ENCODE measurements at regions not wholly inside any gene's neighbourhood (a gene's known extent, or its start where the extent isn't known, plus 50 kb on each side); places are given as distances from the start of the nearest gene placed in this dataset.
"Not testable (repeated sequence)": the region's sequence is repeated elsewhere in the genome, so short reads cannot be mapped to it uniquely, and the experiment has no call there.

- Mint-ChIP-seq H3K9me3 (ENCODE audit: low read depth) (peaks cover 21% of the 10 kb centered on the region), H3K4me3 (ENCODE audit: low read depth) (no peak overlapping the region), H3K4me1 (ENCODE audit: low read depth) (peaks cover 4% of the 10 kb centered on the region), H3K27ac (no peak overlapping the region), H3K27me3 (no peaks in the 10 kb centered on the region), H3K36me3 (ENCODE audit: insufficient read depth) (no peaks in the 10 kb centered on the region)
- TF ChIP-seq CTCF (IDR thresholded peaks at IDR 0.05; ENCODE audit: unreplicated experiment), result no peak
- DNase-seq (ENCODE audit: low spot score, unreplicated experiment), result no peak
Measured at GRCh38 chrX:43283187-43283586, 372.9 kb upstream of the MAOA start.

- not testable (repeated sequence) for H3K36me3 Mint-ChIP-seq (ENCODE audit: insufficient read depth); DNase-seq (ENCODE audit: low spot score, unreplicated experiment); H3K27me3 Mint-ChIP-seq; H3K9me3 Mint-ChIP-seq (ENCODE audit: low read depth); H3K4me1 Mint-ChIP-seq (ENCODE audit: low read depth)
- Mint-ChIP-seq H3K4me3 (ENCODE audit: low read depth) (peak overlapping the region; percentile 4), H3K27ac (peak overlapping the region; percentile 19)
Measured at GRCh38 chrX:43311625-43312024, 344.5 kb upstream of the MAOA start.

- Mint-ChIP-seq H3K36me3 (ENCODE audit: insufficient read depth) (no peaks in the 10 kb centered on the region), H3K4me3 (ENCODE audit: low read depth) (no peak overlapping the region), H3K9me3 (ENCODE audit: low read depth) (no peaks in the 10 kb centered on the region), H3K27me3 (no peaks in the 10 kb centered on the region), H3K4me1 (ENCODE audit: low read depth) (peaks cover 3% of the 10 kb centered on the region), H3K27ac (no peak overlapping the region)
- no peak for DNase-seq (ENCODE audit: low spot score, unreplicated experiment)
- TF ChIP-seq CTCF (IDR thresholded peaks at IDR 0.05; ENCODE audit: unreplicated experiment), result no peak
Measured at GRCh38 chrX:43313035-43313434, 343.1 kb upstream of the MAOA start.

- H3K27me3 Mint-ChIP-seq, result no peaks in the 10 kb centered on the region
- no peak for TF ChIP-seq CTCF (IDR thresholded peaks at IDR 0.05; ENCODE audit: unreplicated experiment)
- no peak overlapping the region for H3K27ac Mint-ChIP-seq
- no peak for DNase-seq (ENCODE audit: low spot score, unreplicated experiment)
- H3K4me1 Mint-ChIP-seq (ENCODE audit: low read depth), result peaks cover 3% of the 10 kb centered on the region
- H3K4me3 Mint-ChIP-seq (ENCODE audit: low read depth), result no peak overlapping the region
- no peaks in the 10 kb centered on the region for H3K36me3 Mint-ChIP-seq (ENCODE audit: insufficient read depth)
- no peaks in the 10 kb centered on the region for H3K9me3 Mint-ChIP-seq (ENCODE audit: low read depth)
Measured at GRCh38 chrX:43314525-43314924, 341.6 kb upstream of the MAOA start.

GRCh38 chrX:43315622-43316021, 340.5 kb upstream of the MAOA start:
- no peaks in the 10 kb centered on the region for H3K27me3 Mint-ChIP-seq
- no peaks in the 10 kb centered on the region for H3K9me3 Mint-ChIP-seq (ENCODE audit: low read depth)
- H3K4me1 Mint-ChIP-seq (ENCODE audit: low read depth), result peaks cover 3% of the 10 kb centered on the region
- H3K36me3 Mint-ChIP-seq (ENCODE audit: insufficient read depth), result no peaks in the 10 kb centered on the region
- no peak for DNase-seq (ENCODE audit: low spot score, unreplicated experiment)
- no peak for TF ChIP-seq CTCF (IDR thresholded peaks at IDR 0.05; ENCODE audit: unreplicated experiment)
- no peak overlapping the region for H3K4me3 Mint-ChIP-seq (ENCODE audit: low read depth)
- H3K27ac Mint-ChIP-seq, result no peak overlapping the region

GRCh38 chrX:43316146-43316545, 340.0 kb upstream of the MAOA start:
- peaks cover 3% of the 10 kb centered on the region for H3K4me1 Mint-ChIP-seq (ENCODE audit: low read depth)
- H3K9me3 Mint-ChIP-seq (ENCODE audit: low read depth), result peaks cover under 1% of the 10 kb centered on the region
- H3K27me3 Mint-ChIP-seq, result no peaks in the 10 kb centered on the region
- H3K4me3 Mint-ChIP-seq (ENCODE audit: low read depth), result no peak overlapping the region
- TF ChIP-seq CTCF (IDR thresholded peaks at IDR 0.05; ENCODE audit: unreplicated experiment), result no peak
- no peaks in the 10 kb centered on the region for H3K36me3 Mint-ChIP-seq (ENCODE audit: insufficient read depth)
- DNase-seq (ENCODE audit: low spot score, unreplicated experiment), result no peak
- no peak overlapping the region for H3K27ac Mint-ChIP-seq

All from progenitor cell of endocrine pancreas (in vitro differentiated cells).